ENCODE measurements at regions not wholly inside any gene's neighbourhood (a gene's known extent, or its start where the extent isn't known, plus 50 kb on each side); places are given as distances from the start of the nearest gene placed in this dataset.

- TF ChIP-seq CTCF (IDR thresholded peaks at IDR 0.05): no peak
- TF ChIP-seq POLR2A (IDR thresholded peaks at IDR 0.05): no peak
Observed at GRCh38 chr2:72013726-72014125, 133.9 kb downstream of the CYP26B1 start.

All from Peyer's patch (tissue), 4 donors.